ENCODE measurements at regions not wholly inside any gene's neighbourhood (a gene's known extent, or its start where the extent isn't known, plus 50 kb on each side); places are given as distances from the start of the nearest gene placed in this dataset.

DNA sequence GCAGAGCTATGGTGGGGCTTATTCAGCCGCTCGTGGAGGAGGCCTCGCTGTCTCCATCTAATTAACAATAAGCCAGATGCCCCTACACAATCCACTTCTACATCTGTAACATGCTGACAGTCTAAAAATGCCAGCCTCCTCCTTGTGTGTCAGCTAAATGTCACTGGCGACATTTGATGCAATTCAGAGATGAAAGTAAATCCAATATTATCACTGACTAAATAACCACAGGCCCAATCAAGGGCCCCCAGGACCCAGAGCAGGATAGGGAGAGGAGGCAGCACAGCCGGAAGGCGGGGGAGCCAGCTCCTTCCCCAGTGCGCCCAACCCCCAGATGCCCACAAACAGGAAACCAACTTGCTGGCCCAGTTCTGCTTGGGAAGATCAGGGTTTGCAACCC lies 76.6 kb downstream of the DMRTA2 start:
- in situ Hi-C loops (cut with MboI; ENCODE audit: low pct_ligation_motif_present in 1 of 4, low pct_unique_long_range_greater_than_20kb in 1 of 4, low sequenced_read_pairs in 3 of 4) = loop anchor here in 2 of 4 donors (25.0 kb wide), 1 partner anchor 1659 kb away; no protein-coding TSS in a partner anchor
- H3K27me3 ChIP-seq = peaks cover 34% of the 10 kb centered on the region
- no peak for DNase-seq

DNA sequence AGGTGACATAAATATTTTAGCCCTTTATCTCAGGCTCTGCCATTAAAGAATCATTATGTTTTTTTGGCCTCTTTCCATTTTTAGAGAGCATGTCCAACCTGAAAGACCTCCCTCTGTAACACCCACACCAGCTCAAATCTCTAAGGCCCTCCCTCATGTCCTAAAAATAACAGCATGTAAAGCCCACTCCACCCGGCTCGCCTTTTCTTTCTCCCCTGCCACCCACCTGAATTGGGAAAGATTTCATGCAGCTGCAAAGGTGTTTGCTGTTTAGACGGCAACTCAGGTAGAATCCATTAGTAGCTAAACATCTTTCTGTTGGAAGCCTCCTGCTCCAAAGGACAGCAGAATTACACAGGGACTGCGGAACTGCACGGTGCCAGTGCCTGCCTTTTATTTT lies 79.9 kb downstream of the DMRTA2 start:
- in situ Hi-C loops (cut with MboI; ENCODE audit: low pct_ligation_motif_present in 1 of 4, low pct_unique_long_range_greater_than_20kb in 1 of 4, low sequenced_read_pairs in 3 of 4) (loop anchor here in 2 of 4 donors (25.0 kb wide), 1 partner anchor 1656 kb away; no protein-coding TSS in a partner anchor), intact Hi-C loops (cut with DNase I; ENCODE audit: low total_unique reads) (no loop called here)
- no peak for DNase-seq
- H3K27ac ChIP-seq = no peak overlapping the region
- WGBS, 2 donors (ENCODE audit: low coverage in 1 of 2) = 53% methylated on average over 5 of the region's 5 CpGs; no CpG with 5 or more reads in 1 of the 2 donors
- no peak for TF ChIP-seq EP300 (IDR thresholded peaks at IDR 0.05; ENCODE audit: low read depth)
- no peak for TF ChIP-seq CTCF (IDR thresholded peaks at IDR 0.05)
- TF ChIP-seq POLR2A (IDR thresholded peaks at IDR 0.05) = no peak
- TF ChIP-seq POLR2AphosphoS5 (IDR thresholded peaks at IDR 0.05) = no peak
- no peaks in the 10 kb centered on the region for H3K4me1 ChIP-seq
- no peaks in the 10 kb centered on the region for H3K9me3 ChIP-seq
- no peaks in the 10 kb centered on the region for H3K36me3 ChIP-seq
- H3K4me3 ChIP-seq = no peak overlapping the region
- H3K27me3 ChIP-seq = peaks cover 40% of the 10 kb centered on the region

More for the DNA sequence above, 76.6 kb downstream of the DMRTA2 start:
- no peak overlapping the region for H3K4me3 ChIP-seq
- WGBS, 2 donors (ENCODE audit: low coverage in 1 of 2) = 53% methylated on average over 7 of the region's 7 CpGs; no CpG with 5 or more reads in 1 of the 2 donors
- H3K9me3 ChIP-seq = no peaks in the 10 kb centered on the region
- TF ChIP-seq POLR2A (IDR thresholded peaks at IDR 0.05) = no peak
- no peak for TF ChIP-seq CTCF (IDR thresholded peaks at IDR 0.05)
- TF ChIP-seq POLR2AphosphoS5 (IDR thresholded peaks at IDR 0.05) = no peak
- no peak for TF ChIP-seq EP300 (IDR thresholded peaks at IDR 0.05; ENCODE audit: low read depth)
- H3K27ac ChIP-seq = no peak overlapping the region
- H3K36me3 ChIP-seq = no peaks in the 10 kb centered on the region
- intact Hi-C loops (cut with DNase I; ENCODE audit: low total_unique reads) = no loop called here
- H3K4me1 ChIP-seq = no peaks in the 10 kb centered on the region

- H3K4me1 ChIP-seq = no peaks in the 10 kb centered on the region
- intact Hi-C loops (cut with DNase I; ENCODE audit: low total_unique reads) = no loop called here
- no peaks in the 10 kb centered on the region for H3K9me3 ChIP-seq
- H3K36me3 ChIP-seq = no peaks in the 10 kb centered on the region
- peaks cover 40% of the 10 kb centered on the region for H3K27me3 ChIP-seq
- H3K27ac ChIP-seq = no peak overlapping the region
- no peak overlapping the region for H3K4me3 ChIP-seq
- no peak for DNase-seq
- TF ChIP-seq EP300 (IDR thresholded peaks at IDR 0.05; ENCODE audit: low read depth) (no peak), POLR2AphosphoS5 (IDR thresholded peaks at IDR 0.05) (no peak), POLR2A (IDR thresholded peaks at IDR 0.05) (no peak), CTCF (IDR thresholded peaks at IDR 0.05) (no peak)
- in situ Hi-C loops (cut with MboI; ENCODE audit: low pct_ligation_motif_present in 1 of 4, low pct_unique_long_range_greater_than_20kb in 1 of 4, low sequenced_read_pairs in 3 of 4) = loop anchor here in 2 of 4 donors (25.0 kb wide), 1 partner anchor 1655 kb away; no protein-coding TSS in a partner anchor
Measured at GRCh38 chr1:50342525-50342924, 80.7 kb downstream of the DMRTA2 start.

DNA sequence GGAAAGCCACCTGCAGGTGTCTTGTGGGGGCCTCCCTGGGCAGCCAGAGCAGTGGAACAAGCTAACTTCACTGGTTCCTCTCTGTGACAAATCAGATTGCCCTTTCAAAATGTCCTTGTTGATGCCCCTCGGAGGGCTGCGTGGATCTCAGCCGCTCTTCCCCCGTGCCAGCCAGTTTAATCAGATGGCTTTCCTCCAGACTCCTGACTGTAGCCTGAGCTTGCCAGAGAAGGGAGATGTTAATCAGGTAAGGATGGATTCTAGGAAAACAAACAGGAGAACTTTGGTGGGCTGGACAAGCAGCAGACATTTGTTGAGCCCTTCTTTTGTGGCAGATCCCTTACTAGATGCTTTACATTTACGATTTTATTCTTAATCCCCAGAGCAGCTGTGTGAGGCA lies 88.2 kb downstream of the DMRTA2 start:
- intact Hi-C loops (cut with DNase I; ENCODE audit: low total_unique reads) (no loop called here), in situ Hi-C loops (cut with MboI; ENCODE audit: low pct_ligation_motif_present in 1 of 4, low pct_unique_long_range_greater_than_20kb in 1 of 4, low sequenced_read_pairs in 3 of 4) (loop anchor here in 2 of 4 donors (25.0 kb wide), 1 partner anchor 1648 kb away; no protein-coding TSS in a partner anchor)
- WGBS, 2 donors (ENCODE audit: low coverage in 1 of 2) = 80% methylated on average over 5 of the region's 5 CpGs; no CpG with 5 or more reads in 1 of the 2 donors
- H3K27ac ChIP-seq = no peak overlapping the region
- DNase-seq = no peak
- TF ChIP-seq POLR2A (IDR thresholded peaks at IDR 0.05) = no peak
- TF ChIP-seq CTCF (IDR thresholded peaks at IDR 0.05) = no peak
- no peak for TF ChIP-seq POLR2AphosphoS5 (IDR thresholded peaks at IDR 0.05)
- no peak for TF ChIP-seq EP300 (IDR thresholded peaks at IDR 0.05; ENCODE audit: low read depth)
- no peaks in the 10 kb centered on the region for H3K9me3 ChIP-seq
- peaks cover 42% of the 10 kb centered on the region for H3K27me3 ChIP-seq
- no peaks in the 10 kb centered on the region for H3K36me3 ChIP-seq
- H3K4me1 ChIP-seq = peaks cover 3 to 14% (median 11%) of the 10 kb centered on the region in 4 donors
- no peak overlapping the region for H3K4me3 ChIP-seq
